Right cardiac atrium (tissue), 5 donors: ENCODE measurements at regions not wholly inside any gene's neighbourhood (a gene's known extent, or its start where the extent isn't known, plus 50 kb on each side); places are given as distances from the start of the nearest gene placed in this dataset.
"Not testable (repeated sequence)": the region's sequence is repeated elsewhere in the genome, so short reads cannot be mapped to it uniquely, and the experiment has no call there.

Experiments
- ATAC-seq, 2 donors: fragments of 200-7000 bp; cut with Tn5 transposase; one replicate each; pipeline versions ENCODE4 v1.8.0 to v1.9.1; 2020; ENCODE audit warnings: moderate library complexity in 2 of 2, mild to moderate bottlenecking in 1 of 2
- DNase-seq, 3 donors: peaks; one replicate each; pipeline ENCODE4 v3.0.0-alpha.2; 2020
- H3K27ac ChIP-seq: one replicate; pipeline ENCODE4 v1.5.1; 2013; ENCODE audit warnings: mild to moderate bottlenecking, low read length, control low read depth, moderate library complexity
- H3K27me3 ChIP-seq: one replicate; pipeline ENCODE4 v1.6.1; 2013; ENCODE audit not compliant: control insufficient read depth, insufficient read depth
- H3K4me1 ChIP-seq: one replicate; pipeline ENCODE4 v1.6.1; 2013; ENCODE audit warnings: low read length; ENCODE audit not compliant: control insufficient read depth, insufficient read depth
- H3K4me3 ChIP-seq: one replicate; pipeline ENCODE4 v1.5.1; 2013; ENCODE audit warnings: low read length, control low read depth
- H3K9me3 ChIP-seq: one replicate; pipeline ENCODE4 v1.6.1; 2013; ENCODE audit warnings: low read length; ENCODE audit not compliant: control insufficient read depth
- WGBS: extraction: QIAGEN DNeasy Blood & Tissue Kit; methylation state at CpG from one replicate; pipeline ENCODE4 v1.1.7; 2013; 5-methylcytosine and 5-hydroxymethylcytosine counted together
- intact Hi-C, 4 donors: fragments of 100-400 bp; cut with DNase I; formaldehyde crosslinking; loops; one replicate each; pipeline versions ENCODE4 v1.11.0 to v1.14.0; 2022 to 2023
- donor health status: healthy with polysubstance abuse.
- donor health status: DM: no; HTN: yes; CAD: no.
- donor health status: DM: no; HTN: no; CAD: no.
- donor health status: DM: no; HTN: yes; CAD: no; lungs with severe emphysema.
- donor health status: DM: yes; HTN: yes; CAD: no.

GRCh38 chr7:121674455-121674854, 198.5 kb upstream of the PTPRZ1 start:
- H3K27ac ChIP-seq, intact Hi-C loops, DNase-seq, H3K4me1 ChIP-seq, H3K4me3 ChIP-seq, H3K9me3 ChIP-seq, ATAC-seq, H3K27me3 ChIP-seq: not testable (repeated sequence)
- WGBS, result 77% methylated on average over 2 of the region's 2 CpGs

DNA sequence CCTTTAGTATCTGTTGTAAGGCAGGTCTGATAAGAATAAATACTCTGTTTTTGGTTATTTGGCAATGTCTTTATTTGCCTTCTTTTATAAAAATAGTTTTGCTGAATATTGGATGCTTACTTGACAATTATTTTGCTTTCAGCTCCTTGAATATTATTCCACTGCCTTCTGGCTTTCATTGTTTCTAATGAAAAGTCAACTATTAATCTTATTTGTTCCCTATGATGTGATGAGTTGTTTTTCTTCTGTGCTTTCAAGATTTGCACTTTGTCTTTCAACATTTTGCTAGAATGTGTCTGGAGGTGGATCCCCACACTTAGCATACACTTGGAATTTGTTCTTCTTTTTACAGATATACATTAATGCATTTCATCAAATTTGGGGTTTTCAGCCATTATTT, 203.8 kb upstream of the PTPRZ1 start:
- no peaks in the 10 kb centered on the region for H3K9me3 ChIP-seq
- intact Hi-C loops, result no loop called here
- H3K27ac ChIP-seq, result no peak overlapping the region
- ATAC-seq (no peak), DNase-seq (no peak)
- no peaks in the 10 kb centered on the region for H3K4me1 ChIP-seq
- no peaks in the 10 kb centered on the region for H3K27me3 ChIP-seq
- no peak overlapping the region for H3K4me3 ChIP-seq

DNA sequence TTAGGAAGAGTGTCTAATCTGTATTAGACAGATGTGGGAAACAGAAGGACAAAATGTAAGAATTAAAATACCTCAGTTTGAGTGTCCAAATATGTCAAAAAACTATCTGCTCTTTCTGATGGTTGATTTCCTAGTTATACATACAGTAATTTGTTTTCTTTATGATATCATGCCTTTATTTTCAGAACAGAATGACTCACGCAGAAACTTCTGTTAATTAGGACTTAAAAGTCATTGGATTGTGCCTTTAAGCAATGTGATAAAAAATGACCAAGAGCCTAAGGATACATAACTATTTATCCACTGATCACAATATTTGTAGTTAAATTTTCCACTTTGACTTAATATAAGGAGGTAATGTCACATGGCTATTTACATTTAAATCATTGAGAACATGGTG, 206.7 kb upstream of the PTPRZ1 start:
- no peaks in the 10 kb centered on the region for H3K4me1 ChIP-seq
- no peaks in the 10 kb centered on the region for H3K27me3 ChIP-seq
- DNase-seq, result no peak
- no peak overlapping the region for H3K27ac ChIP-seq
- no peak for ATAC-seq
- H3K4me3 ChIP-seq, result no peak overlapping the region
- WGBS, result 45% methylated on average over 1 of the region's 1 CpG
- intact Hi-C loops, result no loop called here
- no peaks in the 10 kb centered on the region for H3K9me3 ChIP-seq

DNA sequence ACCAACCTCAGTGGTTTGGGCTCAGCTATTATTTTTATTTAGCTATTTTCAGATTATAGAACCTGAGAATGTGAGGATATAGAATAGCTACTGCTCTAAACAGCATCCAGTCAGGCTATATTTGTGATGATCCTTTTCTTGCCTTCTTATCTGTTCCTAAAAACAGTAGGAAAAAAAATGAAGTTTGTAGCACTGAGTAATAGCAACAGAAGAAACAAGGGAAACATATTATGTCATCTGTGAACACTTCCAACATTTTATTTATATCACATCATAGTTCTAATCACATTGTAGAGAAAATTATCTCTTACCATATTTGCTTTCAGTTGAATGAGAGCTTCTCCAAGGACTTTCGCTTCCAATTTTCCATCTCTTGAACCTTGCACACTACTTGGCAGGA, 229.6 kb upstream of the PTPRZ1 start:
- Histone ChIP-seq H3K4me1 (no peaks in the 10 kb centered on the region), H3K9me3 (no peaks in the 10 kb centered on the region), H3K27me3 (no peaks in the 10 kb centered on the region), H3K27ac (no peak overlapping the region), H3K4me3 (no peak overlapping the region)
- 48% methylated on average over 1 of the region's 1 CpG for WGBS
- ATAC-seq (no peak), DNase-seq (no peak)
- intact Hi-C loops, result no loop called here

DNA sequence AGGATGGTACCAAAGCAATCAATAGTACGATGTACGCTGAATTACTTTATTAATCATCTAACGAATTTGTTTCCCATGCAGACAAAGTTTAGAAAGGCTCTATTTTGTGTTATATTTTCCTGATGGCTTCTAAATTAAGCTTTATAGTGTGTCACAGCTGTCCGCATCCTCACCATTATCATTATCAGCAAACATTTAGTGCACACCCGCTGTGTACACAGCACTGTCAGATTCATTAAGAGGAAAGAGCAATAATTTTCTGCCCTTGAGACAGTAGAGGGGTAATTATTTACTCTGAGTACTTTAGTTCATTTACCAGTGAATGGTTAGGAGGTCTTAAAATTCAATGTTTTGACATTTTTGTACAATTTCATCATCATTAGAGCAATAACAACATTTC, 233.3 kb upstream of the PTPRZ1 start:
- Histone ChIP-seq H3K9me3 (no peaks in the 10 kb centered on the region), H3K4me3 (no peak overlapping the region), H3K27ac (no peak overlapping the region), H3K4me1 (no peaks in the 10 kb centered on the region), H3K27me3 (no peaks in the 10 kb centered on the region)
- DNase-seq (no peak), ATAC-seq (no peak)
- 91% methylated on average over 5 of the region's 5 CpGs for WGBS
- intact Hi-C loops, result no loop called here

DNA sequence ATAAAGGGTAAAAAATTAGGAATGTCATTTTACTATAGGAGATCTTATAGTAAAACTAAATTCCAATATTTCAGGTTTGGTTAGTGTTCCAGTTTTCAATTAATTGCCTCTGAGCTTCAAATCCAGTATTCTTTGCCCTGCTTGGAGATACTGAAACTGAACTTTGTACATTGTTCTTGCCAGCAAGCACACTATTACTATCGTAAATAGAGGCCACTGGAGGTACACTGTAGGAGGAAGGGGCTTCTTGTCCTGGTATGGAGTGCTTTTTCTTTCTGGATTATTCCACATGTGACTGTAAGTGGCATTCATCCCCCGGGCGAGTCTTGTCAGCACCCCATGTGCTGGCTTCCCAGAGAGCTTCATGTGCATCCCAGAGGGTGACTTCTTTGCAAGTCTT, 234.7 kb upstream of the PTPRZ1 start:
- H3K27me3 ChIP-seq, result no peaks in the 10 kb centered on the region
- H3K4me3 ChIP-seq, result no peak overlapping the region
- ATAC-seq (no peak), DNase-seq (no peak)
- no peak overlapping the region for H3K27ac ChIP-seq
- H3K9me3 ChIP-seq, result no peaks in the 10 kb centered on the region
- intact Hi-C loops, result no loop called here
- WGBS, result 92% methylated on average over 3 of the region's 3 CpGs
- no peaks in the 10 kb centered on the region for H3K4me1 ChIP-seq

DNA sequence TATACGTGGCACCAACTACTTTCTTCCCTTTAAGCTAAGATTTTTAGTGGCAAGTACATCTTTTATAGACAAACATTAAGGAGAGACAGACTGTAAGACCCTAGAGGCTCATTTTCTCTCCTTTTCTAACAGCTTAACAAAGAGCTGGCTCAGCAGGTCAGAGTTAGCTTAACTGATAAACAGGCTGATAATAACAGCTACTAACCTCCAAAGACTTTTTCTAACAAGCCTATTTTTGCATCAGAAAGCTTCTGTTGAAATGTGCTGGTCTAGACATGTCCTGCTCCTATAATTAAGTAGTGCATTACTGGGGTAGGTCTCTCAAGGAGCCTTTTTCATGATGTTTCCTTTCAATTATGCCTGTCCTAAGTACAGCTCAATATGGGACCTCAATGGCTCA, 238.2 kb upstream of the FAM3C start:
- Histone ChIP-seq H3K27ac (no peak overlapping the region), H3K4me1 (no peaks in the 10 kb centered on the region), H3K4me3 (no peak overlapping the region), H3K9me3 (no peaks in the 10 kb centered on the region), H3K27me3 (no peaks in the 10 kb centered on the region)
- intact Hi-C loops, result no loop called here
- DNase-seq, result no peak
- WGBS, result 0% methylated on average over 1 of the region's 1 CpG
- no peak for ATAC-seq

GRCh38 chr7:121633186-121633585, 237.1 kb upstream of the FAM3C start:
- no peaks in the 10 kb centered on the region for H3K9me3 ChIP-seq
- no peak for ATAC-seq
- H3K4me3 ChIP-seq, result no peak overlapping the region
- H3K4me1 ChIP-seq, result no peaks in the 10 kb centered on the region
- DNase-seq, result no peak
- WGBS, result 67% methylated on average over 3 of the region's 3 CpGs
- H3K27me3 ChIP-seq, result no peaks in the 10 kb centered on the region
- intact Hi-C loops, result no loop called here
- no peak overlapping the region for H3K27ac ChIP-seq

DNA sequence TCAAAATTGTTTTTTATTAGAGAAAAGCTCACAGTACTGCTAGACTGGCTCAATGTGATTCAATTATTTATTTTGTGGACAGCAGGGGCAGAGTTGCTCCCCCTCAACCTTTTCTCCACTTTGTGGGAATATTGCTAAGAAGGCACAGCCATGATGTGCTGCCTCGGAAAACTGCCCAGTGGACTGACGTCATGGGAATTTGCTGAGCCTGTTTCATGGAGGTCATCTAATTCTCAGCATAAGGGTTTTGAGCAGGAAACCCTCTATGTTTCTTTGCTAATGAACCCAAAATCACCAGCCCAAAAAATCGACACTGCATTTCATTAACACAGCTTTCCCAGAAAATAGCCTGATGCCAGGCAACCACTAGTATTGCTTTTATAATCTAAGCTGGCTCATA, 228.8 kb upstream of the FAM3C start:
- WGBS, result 60% methylated on average over 3 of the region's 3 CpGs
- peak; percentile 81 to 89 (median 83) for DNase-seq
- no peaks in the 10 kb centered on the region for H3K4me1 ChIP-seq
- intact Hi-C loops, result no loop called here
- H3K27me3 ChIP-seq, result no peaks in the 10 kb centered on the region
- no peak overlapping the region for H3K27ac ChIP-seq
- ATAC-seq, result peak; percentile 84 to 86
- H3K9me3 ChIP-seq, result no peaks in the 10 kb centered on the region
- no peak overlapping the region for H3K4me3 ChIP-seq

- H3K9me3 ChIP-seq, result no peaks in the 10 kb centered on the region
- H3K4me1 ChIP-seq, result no peaks in the 10 kb centered on the region
- H3K4me3 ChIP-seq, result no peak overlapping the region
- no peaks in the 10 kb centered on the region for H3K27me3 ChIP-seq
- WGBS, result 71% methylated on average over 6 of the region's 6 CpGs
- H3K27ac ChIP-seq, result no peak overlapping the region
- DNase-seq (no peak), ATAC-seq (no peak)
- intact Hi-C loops, result no loop called here
Measured at GRCh38 chr7:121623130-121623872, 227.2 kb upstream of the FAM3C start.

- Histone ChIP-seq H3K4me3 (no peak overlapping the region), H3K27me3 (no peaks in the 10 kb centered on the region), H3K4me1 (no peaks in the 10 kb centered on the region), H3K27ac (no peak overlapping the region), H3K9me3 (no peaks in the 10 kb centered on the region)
- intact Hi-C loops, result no loop called here
- ATAC-seq, result no peak
- WGBS, result 55% methylated on average over 4 of the region's 4 CpGs
- DNase-seq, result no peak
Measured at GRCh38 chr7:121621937-121622336, 225.8 kb upstream of the FAM3C start.
